Panc1 (cell line): ENCODE measurements at regions not wholly inside any gene's neighbourhood (a gene's known extent, or its start where the extent isn't known, plus 50 kb on each side); places are given as distances from the start of the nearest gene placed in this dataset.

ENCODE experiments used
- ATAC-seq: fragments of 200-7000 bp; cut with Tn5 transposase; 2 replicates; pipeline ENCODE4 v1.9.1; 2020; ENCODE audit warnings: mild to moderate bottlenecking, moderate library complexity
- BruUV-seq: library from RNA; stranded (reverse); fragments of 400-500 nt; replicated peaks from 2 replicates; lab custom pipeline; 2021; lab: Mats Ljungman, UMichigan
- CTCF ChIA-PET: fragments of 300-600 bp; sonication (Branson Sonifier 250); formaldehyde crosslinking; loops from one replicate; lab custom pipeline; 2022; ENCODE audit warnings: antibody characterized with exemption; lab: Charles Lee
- POLR2A ChIA-PET: fragments of 300-600 bp; sonication (Branson Sonifier 250); formaldehyde crosslinking; loops from one replicate; lab custom pipeline; 2022; ENCODE audit warnings: antibody characterized with exemption; lab: Charles Lee
- DNase-seq: peaks from one replicate; pipeline ENCODE4 v3.0.0-alpha.2; 2010; ENCODE audit warnings: low read depth, low spot score
- H3K27ac ChIP-seq: 2 replicates; pipeline ENCODE4 v1.5.1; 2011; ENCODE audit warnings: mild to moderate bottlenecking, low read length, inconsistent platforms
- H3K27me3 ChIP-seq: fragments of 200-500 bp; sonication (Bioruptor generic); 2 replicates; pipeline ENCODE4 v1.6.0; 2014; ENCODE audit warnings: low read length, inconsistent platforms; ENCODE audit not compliant: control insufficient read depth, insufficient read depth
- H3K36me3 ChIP-seq: fragments of 200-500 bp; sonication (Bioruptor generic); 2 replicates; pipeline ENCODE4 v1.5.1; 2014; ENCODE audit warnings: inconsistent platforms, mild to moderate bottlenecking, low read length, moderate library complexity; ENCODE audit not compliant: control insufficient read depth, insufficient read depth
- H3K4me1 ChIP-seq: 2 replicates; pipeline ENCODE4 v1.5.1; 2011; ENCODE audit warnings: inconsistent platforms, mild to moderate bottlenecking, low read length, moderate library complexity; ENCODE audit not compliant: control insufficient read depth, insufficient read depth
- H3K4me3 ChIP-seq, 2 experiments: 2 replicates each; pipeline ENCODE4 v1.5.1; 2011 to 2012; ENCODE audit warnings: low read depth in 2 of 2, low read length in 2 of 2, mild to moderate bottlenecking in 2 of 2, inconsistent platforms in 1 of 2, moderate library complexity in 1 of 2
- H3K9me3 ChIP-seq: fragments of 200-500 bp; sonication (Bioruptor generic); 2 replicates; pipeline ENCODE4 v1.5.1; 2014; ENCODE audit warnings: low read depth, mild to moderate bottlenecking, inconsistent platforms, low read length, moderate library complexity; ENCODE audit not compliant: control insufficient read depth, insufficient read depth
- CTCF ChIP-seq: fragments of 450-650 bp; IDR thresholded peaks from 2 replicates; pipeline ENCODE4 v1.5.1; 2017; ENCODE audit warnings: mild to moderate bottlenecking
- POLR2AphosphoS5 ChIP-seq: IDR thresholded peaks from 2 replicates; pipeline ENCODE4 v1.6.1; 2012; ENCODE audit warnings: mild to moderate bottlenecking, low read depth, low read length, moderate library complexity
- SIN3A ChIP-seq: IDR thresholded peaks from 2 replicates; pipeline ENCODE4 v1.6.1; 2012; ENCODE audit warnings: low read depth, mild to moderate bottlenecking, low read length, moderate library complexity, borderline replicate concordance; ENCODE audit not compliant: insufficient read depth
- TCF7L2 ChIP-seq: IDR thresholded peaks from 2 replicates; pipeline ENCODE4 v1.6.1; 2011; ENCODE audit warnings: mild to moderate bottlenecking, low read depth, low read length, inconsistent platforms
- in situ Hi-C: cut with HindIII; loops from 2 replicates; pipeline ENCODE4 v1.10.0; 2016; ENCODE audit warnings: low sequenced_read_pairs, low pct_unique_long_range_greater_than_20kb
- intact Hi-C: fragments of 100-400 bp; cut with micrococcal nuclease; formaldehyde crosslinking; loops from one replicate; pipeline ENCODE4 v1.10.0; 2022; ENCODE audit not compliant: unreplicated experiment
- TF ChIP-seq, protein P1 (sequence below), 2 experiments: IDR thresholded peaks; 2 replicates each; pipeline ENCODE4 v1.6.1; 2011 to 2012; ENCODE audit warnings: low read depth in 2 of 2, control low read depth in 1 of 2, low read length in 1 of 2, mild to moderate bottlenecking in 1 of 2, moderate library complexity in 1 of 2; ENCODE audit not compliant: insufficient read depth in 1 of 2

DNA sequence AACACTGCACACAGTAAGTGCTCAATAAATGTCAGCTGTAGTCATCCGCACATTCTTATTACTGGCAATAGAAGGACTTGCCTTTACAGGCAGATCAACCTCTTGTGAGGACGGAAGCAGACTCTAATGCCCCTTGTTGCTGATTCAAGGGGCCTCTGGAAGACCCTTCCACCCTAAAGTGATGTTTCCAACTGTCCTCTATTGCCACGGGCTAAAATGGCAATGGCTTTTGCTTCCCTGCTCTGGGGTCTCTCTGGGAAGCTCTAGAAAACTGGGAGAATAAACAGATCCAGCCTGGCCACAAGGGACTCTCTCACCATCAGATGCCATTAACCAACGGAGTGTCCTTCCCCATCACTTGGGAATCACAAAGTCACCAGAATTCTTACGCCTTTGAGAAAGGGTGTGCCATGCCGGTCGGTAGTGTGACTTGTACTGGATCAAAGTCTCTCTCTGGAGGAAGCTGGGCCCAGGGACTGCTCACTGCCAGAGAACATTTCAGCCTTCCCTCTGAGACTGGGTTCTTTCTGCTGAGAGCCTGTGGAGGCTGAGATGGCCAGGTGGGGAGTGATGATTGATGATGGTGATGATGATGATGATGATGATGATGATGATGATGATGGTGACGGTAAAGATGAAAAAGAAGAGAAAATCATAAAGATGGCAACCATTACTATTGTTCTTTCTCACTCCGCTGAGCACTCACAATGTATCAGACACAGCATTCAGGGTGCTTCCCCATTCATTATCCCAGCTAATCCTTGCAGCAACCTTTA lies 146.8 kb downstream of the CYLD start:
- intact Hi-C loops (no loop called here), in situ Hi-C loops (no loop called here)
- Histone ChIP-seq H3K4me3 (no peak overlapping the region), H3K36me3 (no peaks in the 10 kb centered on the region), H3K27me3 (no peaks in the 10 kb centered on the region; the same call in 1 of the 2 replicates), H3K9me3 (no peaks in the 10 kb centered on the region), H3K4me1 (no peaks in the 10 kb centered on the region), H3K27ac (no peak overlapping the region)
- DNase-seq = no peak
- BruUV-seq = no TSS peak
- ChIA-PET CTCF (no interaction called here), POLR2A (no interaction called here)
- TF ChIP-seq, protein P1, sequence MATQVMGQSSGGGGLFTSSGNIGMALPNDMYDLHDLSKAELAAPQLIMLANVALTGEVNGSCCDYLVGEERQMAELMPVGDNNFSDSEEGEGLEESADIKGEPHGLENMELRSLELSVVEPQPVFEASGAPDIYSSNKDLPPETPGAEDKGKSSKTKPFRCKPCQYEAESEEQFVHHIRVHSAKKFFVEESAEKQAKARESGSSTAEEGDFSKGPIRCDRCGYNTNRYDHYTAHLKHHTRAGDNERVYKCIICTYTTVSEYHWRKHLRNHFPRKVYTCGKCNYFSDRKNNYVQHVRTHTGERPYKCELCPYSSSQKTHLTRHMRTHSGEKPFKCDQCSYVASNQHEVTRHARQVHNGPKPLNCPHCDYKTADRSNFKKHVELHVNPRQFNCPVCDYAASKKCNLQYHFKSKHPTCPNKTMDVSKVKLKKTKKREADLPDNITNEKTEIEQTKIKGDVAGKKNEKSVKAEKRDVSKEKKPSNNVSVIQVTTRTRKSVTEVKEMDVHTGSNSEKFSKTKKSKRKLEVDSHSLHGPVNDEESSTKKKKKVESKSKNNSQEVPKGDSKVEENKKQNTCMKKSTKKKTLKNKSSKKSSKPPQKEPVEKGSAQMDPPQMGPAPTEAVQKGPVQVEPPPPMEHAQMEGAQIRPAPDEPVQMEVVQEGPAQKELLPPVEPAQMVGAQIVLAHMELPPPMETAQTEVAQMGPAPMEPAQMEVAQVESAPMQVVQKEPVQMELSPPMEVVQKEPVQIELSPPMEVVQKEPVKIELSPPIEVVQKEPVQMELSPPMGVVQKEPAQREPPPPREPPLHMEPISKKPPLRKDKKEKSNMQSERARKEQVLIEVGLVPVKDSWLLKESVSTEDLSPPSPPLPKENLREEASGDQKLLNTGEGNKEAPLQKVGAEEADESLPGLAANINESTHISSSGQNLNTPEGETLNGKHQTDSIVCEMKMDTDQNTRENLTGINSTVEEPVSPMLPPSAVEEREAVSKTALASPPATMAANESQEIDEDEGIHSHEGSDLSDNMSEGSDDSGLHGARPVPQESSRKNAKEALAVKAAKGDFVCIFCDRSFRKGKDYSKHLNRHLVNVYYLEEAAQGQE (IDR thresholded peaks at IDR 0.05; ENCODE audit: insufficient read depth in 1 of 2, low read depth in 2 of 2, low read length in 1 of 2) = no peak
- TF ChIP-seq SIN3A (no peak), POLR2AphosphoS5 (no peak), TCF7L2 (no peak)
- no peak for ATAC-seq

GRCh38 chr16:50887500-50888298 lies 145.8 kb downstream of the CYLD start:
- POLR2A ChIA-PET = no interaction called here
- H3K27me3 ChIP-seq = no peaks in the 10 kb centered on the region; the same call in 1 of the 2 replicates
- H3K36me3 ChIP-seq = no peaks in the 10 kb centered on the region
- DNase-seq = no peak
- H3K9me3 ChIP-seq = no peaks in the 10 kb centered on the region
- no peak overlapping the region for H3K27ac ChIP-seq
- intact Hi-C loops = no loop called here
- CTCF ChIA-PET = no interaction called here
- ATAC-seq = no peak
- BruUV-seq = no TSS peak
- in situ Hi-C loops = no loop called here
- H3K4me1 ChIP-seq = no peaks in the 10 kb centered on the region
- H3K4me3 ChIP-seq = no peak overlapping the region
- no peak for TF ChIP-seq TCF7L2
- TF ChIP-seq, protein P1 (IDR thresholded peaks at IDR 0.05; ENCODE audit: insufficient read depth in 1 of 2, low read depth in 2 of 2, low read length in 1 of 2) = no peak; a peak in 1 of 4 replicates
- TF ChIP-seq CTCF = no peak
- TF ChIP-seq SIN3A = no peak
- TF ChIP-seq POLR2AphosphoS5 = no peak
